Globus pallidus (tissue), 1 donor: ENCODE measurements at regions not wholly inside any gene's neighbourhood (a gene's known extent, or its start where the extent isn't known, plus 50 kb on each side); places are given as distances from the start of the nearest gene placed in this dataset.
"Not testable (repeated sequence)": the region's sequence is repeated elsewhere in the genome, so short reads cannot be mapped to it uniquely, and the experiment has no call there.

Source experiments
- DNase-seq: peaks from one replicate; pipeline ENCODE4 v3.0.0-alpha.2; 2015; ENCODE audit warnings: low spot score

DNA sequence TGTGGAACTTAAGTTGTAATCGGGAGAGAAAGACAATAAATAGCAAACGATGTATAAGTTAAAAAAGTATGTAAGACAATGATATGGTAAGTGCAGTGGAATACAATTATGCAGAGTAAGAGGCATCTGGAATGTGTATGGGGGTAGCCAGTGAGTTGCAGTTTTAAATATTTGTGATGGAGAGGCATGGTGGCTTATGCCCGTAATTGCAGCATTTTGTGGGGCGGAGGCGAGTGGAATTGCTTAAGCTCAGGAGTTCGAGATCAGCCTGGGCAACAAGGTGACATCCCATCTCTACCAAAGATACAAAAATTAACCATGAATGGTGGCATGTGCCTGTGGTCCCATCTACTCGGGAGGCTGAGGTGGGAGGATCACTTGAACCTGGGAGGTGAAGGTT, 52.5 kb upstream of the WDFY3 start:
- DNase-seq, result no peak

DNA sequence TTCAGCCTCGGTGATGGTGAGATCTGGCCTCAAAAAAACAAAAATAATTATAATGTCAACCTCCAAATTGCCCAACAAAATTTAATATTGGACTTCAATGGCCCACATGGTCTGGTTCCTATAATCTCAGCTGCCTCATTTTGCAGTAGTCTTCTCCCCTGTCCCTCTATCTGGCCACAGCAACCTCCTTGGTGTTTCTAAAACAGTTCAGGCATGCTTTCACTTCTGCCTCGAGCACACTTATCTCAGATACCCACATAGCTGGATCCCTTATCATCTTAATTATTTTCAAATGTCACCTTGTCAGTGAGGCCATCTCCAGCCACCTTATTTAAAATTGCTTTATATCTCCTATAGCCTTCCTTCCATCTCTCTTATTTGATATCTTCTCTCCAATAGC, 52.9 kb upstream of the WDFY3 start:
- DNase-seq, result no peak

DNA sequence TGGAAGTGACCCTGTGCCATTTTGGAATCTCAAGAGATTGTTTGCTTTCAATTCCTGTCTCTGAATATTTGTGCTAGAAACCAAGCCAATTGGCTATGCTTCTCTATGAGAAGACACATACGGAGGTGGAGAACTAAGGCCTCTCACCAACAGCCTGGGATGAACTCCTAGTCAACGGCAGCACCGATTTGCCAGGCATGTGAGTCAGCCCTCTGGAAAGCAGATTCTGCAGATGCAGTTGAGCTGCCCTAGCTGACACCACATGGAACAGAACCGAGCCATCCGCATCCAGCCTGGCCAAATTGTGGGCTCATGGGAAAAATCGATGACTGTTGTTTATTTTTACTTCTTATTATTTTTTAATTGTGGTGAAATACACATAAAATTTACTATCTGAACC, 58.2 kb upstream of the WDFY3 start:
- no peak for DNase-seq

DNA sequence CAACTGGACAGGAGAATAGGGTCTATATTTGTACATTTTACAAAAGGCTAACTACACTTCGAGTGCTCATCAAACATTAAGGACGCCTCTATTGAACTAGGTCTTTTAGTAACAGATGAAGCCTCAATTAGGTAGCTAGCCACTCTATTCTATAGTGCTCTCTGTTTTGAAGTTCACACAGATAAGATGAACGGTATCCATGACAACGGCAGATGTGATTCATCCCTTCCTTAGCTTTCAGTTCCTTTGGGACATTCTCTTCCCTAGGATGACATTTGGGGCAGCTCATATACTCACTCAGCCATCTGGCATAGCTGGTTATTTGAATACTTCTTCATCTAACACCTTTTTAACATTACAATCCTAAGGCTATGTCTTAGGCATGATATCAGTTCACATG, 62.4 kb upstream of the WDFY3 start:
- no peak for DNase-seq

DNA sequence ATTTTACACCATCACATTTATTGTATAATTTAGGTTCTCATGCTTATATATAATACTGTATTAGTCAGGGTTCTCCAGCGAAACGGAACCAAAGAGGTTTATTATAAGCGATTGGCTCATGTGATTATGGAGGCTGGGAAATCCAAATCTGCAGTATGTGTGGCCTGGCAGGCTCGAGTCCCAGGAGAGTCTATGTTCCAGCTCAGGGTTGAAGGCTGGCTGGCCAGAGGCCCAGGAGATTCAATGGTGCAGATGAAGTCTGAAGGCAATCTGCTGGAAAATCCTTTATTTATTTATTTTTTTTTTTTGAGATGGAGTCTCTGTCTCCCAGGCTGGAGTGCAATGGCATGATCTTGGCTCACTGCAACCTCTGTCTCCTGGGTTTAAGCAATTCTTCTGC, 63.0 kb upstream of the WDFY3 start:
- DNase-seq, result no peak

DNA sequence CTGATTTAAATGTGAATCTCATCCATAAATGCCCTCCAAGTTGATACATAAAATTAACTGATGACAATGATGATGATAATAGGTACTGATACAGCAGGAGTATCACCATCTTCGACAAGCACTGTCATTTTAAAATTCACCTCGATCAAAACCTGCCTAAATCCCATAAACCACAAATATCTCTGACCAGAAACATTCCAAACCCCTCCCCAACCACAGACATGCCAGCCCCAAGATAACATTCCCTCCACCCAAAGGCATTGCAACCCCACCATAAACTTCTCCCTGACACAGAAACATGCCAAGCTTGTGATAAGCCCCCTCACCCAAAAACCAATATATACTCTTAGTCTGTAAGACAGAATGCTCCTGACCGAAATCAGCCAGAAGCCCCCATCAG, 63.7 kb upstream of the WDFY3 start:
- no peak for DNase-seq

DNA sequence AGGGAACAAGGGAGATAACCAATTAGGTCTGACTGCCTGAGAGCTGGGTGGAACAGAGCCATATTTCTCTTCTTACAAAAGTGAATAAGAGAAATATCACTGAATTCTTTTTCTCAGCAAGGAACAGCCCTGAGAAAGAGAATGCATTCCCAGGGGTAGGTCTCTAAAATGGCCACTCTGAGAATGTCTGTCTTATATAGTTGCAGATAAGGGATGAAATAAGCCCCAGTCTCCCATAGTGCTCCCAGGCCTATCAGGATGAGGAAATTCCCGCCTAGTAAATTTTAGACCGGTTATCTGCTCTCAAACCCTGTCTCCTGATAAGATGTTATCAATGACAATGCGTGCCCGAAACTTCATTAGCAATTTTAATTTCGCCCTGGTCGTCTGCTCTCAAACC, 67.3 kb upstream of the WDFY3 start:
- not testable (repeated sequence) for DNase-seq

DNA sequence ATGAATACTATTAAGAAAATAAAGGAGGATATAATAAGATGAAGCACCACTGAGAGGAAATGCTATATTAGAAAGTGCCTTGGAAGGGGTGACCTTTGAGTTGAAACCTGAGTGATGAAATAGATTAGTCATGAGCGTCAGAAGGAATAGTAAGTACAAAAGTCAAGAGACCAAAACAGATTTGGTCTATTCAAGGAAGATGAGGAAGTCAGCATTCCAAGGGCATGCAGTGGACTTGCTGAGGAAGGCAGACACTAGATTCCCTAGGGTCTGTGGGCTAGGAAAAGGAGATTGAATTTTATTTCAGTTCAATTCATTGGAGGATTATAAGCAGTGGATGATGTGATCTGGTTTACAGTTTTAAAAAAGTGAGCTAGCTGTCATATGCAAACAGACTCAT, 73.0 kb upstream of the WDFY3 start:
- no peak for DNase-seq

DNA sequence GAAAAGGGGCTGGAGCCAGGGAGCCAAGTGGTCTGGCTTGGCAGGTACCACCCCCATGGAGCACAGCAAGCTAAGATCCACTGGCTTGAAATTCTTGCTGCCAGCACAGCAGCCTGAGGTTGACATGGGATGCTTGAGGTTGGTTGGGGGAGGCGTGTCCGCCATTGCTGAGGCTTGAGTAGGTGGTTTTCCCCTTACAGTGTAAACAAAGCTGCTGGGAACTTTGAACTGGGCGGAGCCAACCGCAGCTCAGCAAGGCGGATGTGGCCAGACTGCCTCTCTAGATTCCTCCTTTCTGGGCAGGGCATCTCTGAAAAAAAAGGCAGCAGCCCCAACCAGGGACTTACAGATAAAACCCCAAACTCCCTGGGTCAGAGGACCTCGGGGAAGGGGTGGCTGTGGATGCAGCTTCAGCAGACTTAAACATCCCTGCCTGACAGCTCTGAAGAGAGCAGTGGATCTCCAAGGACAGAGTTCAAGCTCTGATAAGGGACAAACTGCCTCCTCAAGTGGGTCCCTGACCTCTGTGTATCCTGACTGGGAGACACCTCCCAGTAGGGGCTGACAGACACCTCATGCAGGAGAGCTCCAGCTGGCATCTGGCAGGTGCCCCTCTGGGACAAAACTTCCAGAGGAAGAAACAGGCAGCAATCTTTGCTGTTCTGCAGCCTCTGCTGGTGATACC, 77.5 kb upstream of the WDFY3 start:
- not testable (repeated sequence) for DNase-seq

DNA sequence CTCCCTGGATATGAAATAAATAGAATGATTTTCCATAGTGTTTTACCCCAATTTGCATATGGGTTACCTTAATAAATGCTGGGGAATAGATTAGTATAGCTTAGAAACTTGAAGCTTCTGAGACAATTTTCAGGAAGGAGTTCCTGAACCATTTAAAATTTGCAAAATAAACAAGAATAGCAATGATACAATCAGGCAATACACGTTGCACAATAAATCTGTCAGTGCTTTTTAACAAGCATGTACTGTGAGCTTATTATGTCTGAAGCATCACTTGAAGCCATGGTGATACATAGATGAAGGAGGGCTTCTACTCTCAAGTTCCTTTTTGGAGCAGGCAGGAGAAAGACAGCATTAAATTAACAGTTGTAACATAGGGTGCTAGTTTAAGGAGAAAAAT, 84.2 kb upstream of the WDFY3 start:
- DNase-seq, result no peak

DNA sequence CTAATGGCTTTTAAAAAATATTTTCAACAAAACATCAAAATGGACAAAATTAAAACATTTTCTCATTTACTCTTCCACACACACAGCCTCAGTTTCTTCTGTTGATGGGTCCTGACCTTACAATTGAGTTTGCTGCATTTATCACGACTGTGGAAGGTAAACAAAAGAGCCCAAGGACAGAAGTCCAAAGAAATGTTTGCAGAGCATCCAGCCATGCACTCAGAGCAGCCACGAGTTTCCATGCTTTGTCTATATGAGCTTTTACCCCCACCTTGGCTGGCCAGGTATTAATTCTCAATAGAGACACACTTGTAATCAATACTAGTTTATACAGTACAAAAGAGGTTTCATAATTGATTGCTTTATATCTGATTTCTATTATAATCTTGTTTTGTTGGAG, 85.0 kb upstream of the WDFY3 start:
- DNase-seq, result no peak

DNA sequence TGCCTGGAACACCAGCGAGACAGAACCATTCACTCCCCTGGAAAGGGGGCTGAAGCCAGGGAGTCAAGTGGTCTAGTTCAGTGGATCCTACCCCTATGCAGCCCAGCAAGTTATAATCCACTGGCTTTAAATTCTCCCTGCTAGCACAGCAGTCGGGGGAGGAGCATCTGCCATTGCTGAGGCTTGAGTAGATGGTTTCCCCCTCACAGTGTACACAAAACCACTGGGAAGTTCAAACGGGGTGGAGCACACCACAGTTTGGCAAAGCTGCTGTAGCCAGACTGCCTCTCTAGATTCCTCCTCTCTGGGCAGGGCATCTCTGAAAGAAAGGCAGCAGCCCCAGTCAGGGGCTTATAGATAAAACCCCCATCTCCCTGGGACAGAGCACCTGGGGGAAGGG, 88.4 kb upstream of the WDFY3 start:
- DNase-seq, result not testable (repeated sequence)

DNA sequence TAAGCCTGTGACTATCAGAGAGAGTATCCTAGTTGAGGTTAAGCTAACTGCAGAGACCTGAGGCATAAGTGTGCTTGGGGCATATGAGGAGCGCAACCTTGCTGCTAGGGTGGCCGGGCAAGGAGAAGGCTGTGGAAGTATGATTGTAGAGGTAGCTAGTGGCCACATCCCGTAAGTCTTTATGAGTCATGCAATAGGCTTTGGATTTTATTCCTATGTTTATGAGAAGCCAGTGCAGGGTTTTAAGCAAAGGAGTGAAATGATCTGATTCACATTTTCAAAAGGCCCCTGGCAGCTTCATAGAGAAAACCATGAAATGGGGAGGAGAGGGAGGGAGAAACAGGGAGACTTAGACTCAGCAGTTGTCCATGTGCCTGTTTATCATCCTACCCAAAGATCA, 92.1 kb upstream of the WDFY3 start:
- no peak for DNase-seq

DNA sequence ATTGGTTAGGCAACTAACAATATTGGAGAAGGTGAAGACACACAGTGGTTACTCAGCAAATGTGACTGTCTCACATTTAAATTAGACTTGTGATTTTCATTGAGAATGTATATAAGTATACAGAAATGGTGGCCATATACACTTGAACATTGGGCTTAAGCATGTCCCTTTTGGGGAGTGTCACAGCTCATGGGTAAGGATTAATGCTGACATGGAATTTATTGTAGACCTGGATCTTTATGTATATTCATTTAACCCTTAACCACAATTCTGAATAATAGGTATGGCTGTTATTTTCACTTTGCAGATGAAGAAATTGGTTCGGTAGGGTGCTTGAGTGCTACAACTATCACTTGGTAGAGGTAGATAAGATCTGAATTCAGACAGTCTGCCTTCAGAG, 95.5 kb upstream of the WDFY3 start:
- DNase-seq, result no peak

DNA sequence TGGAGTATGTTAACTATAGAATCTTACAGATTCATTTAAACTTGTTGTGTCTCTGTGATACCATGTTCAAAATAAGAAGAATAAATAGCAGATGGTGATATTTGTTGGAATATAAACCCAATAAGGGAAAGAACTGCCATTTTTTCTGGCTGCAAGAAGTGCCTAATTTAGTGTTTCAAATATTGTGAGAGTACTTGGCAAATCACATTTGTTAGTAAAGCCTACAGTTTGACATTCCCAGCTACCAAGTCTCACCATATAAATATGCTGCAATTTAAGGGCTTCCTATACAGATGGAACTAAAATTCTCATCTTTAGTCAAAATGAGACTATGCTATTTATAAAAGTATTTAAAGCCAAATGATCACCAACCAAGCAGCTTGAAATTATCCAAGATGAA, 96.0 kb upstream of the WDFY3 start:
- no peak for DNase-seq

DNA sequence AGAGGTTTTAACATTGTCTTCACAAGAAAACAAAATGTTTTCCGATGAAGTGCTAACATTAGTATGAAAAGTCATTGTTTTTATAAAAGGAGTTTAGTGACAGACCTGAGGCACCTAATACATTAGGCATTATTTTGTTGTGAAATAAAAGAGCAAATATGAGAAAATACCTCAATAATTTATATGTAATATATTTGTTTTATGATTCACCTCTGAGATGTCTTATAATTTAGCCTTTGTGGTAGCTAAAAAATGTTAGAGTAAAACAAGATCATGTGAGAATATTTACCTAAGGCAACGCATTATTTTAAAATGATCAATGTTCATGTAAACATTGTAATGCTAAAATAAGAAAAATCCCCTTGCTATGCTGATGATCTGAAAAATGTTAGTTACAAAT, 100.9 kb upstream of the WDFY3 start:
- no peak for DNase-seq

DNA sequence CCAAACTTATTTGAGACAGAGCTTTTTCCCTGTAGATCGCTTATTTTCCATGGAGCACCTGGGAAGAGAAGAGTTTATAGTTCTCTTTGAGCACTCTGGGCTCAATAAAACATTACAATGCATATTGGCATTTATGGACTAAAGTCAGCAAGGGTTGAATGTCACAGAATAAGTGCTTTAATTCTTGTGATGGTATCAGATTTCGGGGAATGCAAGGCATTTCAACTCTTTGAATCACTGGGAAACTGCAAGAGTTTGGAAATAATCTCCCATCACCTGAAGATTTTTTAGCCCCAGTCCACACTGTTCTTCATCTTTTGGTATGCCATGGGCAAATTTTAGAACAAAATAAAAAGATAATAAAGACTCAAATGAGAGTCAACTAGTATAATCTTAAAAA, 111.5 kb upstream of the WDFY3 start:
- no peak for DNase-seq

DNA sequence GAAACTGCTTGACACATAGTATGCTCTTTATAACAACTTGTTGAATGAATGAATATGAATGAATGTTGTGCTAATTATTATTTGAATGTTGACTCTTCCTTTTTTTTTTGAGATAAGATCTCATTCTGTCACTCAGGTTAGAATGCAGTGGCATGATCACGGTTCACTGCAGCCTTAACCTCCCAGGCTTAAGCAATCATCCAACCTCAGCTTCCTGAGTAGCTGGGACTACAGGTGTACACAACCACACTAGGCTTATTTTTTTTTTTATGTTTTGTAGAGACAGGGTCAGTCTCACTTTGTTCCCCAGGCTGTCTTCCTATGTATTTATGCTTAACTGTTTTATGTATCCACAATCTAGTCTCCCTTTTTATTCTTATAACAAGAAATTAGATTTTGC, 114.7 kb upstream of the WDFY3 start:
- DNase-seq, result no peak

DNA sequence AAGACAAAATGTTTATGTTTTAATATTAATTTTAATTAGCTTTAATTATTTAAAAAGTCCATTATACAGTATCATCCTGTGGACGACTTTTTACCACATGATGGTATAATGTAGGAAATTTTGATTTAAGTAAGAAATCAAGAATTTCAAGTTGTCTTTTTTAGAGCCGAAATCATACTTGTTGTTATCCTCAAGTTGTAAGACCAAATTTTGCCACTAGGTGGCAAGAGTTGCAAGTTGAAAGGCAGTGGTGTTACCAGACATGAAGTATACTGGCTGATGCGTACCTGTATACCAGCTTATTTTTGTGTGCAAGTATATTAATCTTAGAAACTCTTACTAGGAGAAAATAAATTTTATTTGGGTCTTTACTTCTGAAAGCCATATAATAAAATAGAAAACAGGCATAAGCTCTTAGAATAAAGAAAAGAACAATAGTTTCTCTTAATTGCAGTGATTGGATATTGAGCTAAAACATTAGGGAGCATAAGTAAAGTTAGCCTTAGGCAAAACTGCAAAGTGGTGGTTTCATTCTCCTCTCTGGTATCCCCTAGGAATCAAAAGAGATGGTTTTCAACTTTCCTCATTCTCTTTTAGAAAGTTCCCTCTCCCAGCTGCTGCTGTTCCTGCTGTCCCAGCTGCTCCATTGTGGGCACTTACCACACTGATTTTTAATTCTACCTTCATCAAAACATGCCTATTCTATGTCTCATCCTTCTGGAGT, 118.0 kb upstream of the WDFY3 start:
- DNase-seq, result peak; percentile 57

DNA sequence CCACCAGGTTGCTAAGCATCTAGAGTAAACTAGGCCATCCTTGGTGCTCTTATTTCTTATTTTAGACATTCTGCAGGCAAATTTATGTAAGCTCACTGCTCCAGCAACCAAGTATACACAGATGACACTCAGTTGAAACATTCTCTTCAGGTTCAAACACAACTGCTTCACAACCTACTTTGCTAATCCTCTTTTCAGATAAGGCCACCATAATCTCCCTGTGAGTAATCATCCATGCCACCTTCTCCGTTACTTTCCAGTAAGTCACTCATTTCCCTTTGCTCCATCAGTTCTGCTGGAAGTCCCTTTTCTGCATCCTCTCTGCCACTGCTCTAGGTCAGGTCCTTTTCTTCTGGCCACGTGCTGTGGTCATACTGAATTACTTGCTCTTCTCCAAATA, 120.2 kb upstream of the WDFY3 start:
- no peak for DNase-seq

DNA sequence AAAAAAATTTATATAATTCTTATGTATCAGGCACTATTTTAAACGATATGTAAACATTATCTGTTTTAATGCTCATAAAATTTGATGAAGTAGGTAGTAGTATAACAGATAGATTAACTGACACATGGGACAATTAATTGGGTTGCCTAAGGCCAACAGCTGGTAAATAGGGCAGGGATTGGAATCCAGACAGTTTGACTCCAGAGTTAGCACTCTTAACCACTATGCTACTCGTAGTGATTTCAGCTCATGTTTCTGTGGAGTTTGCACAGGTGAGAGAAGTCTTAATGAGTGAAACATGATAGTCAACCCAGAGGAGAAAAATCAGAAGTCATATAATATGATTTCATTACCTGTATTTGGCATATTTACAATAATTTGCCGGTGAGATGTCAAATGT, 126.0 kb upstream of the WDFY3 start:
- DNase-seq, result no peak

DNA sequence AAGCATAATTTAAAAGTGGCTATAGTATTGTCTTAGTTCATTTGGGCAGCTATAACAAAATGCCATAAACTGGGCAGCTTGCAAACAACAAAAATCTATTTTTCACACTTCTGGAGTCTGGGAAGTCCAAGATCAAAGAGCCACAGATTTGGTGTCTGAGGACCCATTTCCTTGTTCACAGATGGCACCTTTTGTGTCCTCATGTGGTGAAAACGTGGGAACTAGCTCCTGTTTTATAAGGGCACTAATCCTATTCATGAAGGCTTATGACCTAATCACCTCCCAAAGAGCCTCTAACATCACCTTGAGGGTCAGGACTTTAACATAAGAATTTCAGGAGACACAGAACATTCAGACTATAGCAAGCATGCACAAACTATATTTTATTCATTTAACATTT, 126.5 kb upstream of the WDFY3 start:
- no peak for DNase-seq

DNA sequence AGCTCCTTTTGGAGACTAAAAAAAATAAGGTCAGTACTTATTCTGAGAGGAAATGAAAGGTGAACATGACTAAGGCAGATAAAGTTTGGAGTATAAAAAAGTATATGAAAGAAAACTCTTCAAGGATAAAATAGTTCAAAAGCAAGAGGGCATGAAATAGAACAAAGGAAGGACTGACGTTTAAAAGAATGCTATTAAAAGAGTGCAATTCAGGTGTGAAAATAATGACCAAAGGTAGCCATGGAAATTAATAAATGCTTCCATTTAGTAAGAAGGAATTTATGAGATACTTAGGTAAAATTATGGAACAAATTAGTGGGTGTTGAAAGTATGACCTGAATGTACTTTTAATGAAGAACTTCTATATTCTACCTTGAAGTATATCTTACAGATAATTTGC, 128.2 kb upstream of the WDFY3 start:
- DNase-seq, result no peak

DNA sequence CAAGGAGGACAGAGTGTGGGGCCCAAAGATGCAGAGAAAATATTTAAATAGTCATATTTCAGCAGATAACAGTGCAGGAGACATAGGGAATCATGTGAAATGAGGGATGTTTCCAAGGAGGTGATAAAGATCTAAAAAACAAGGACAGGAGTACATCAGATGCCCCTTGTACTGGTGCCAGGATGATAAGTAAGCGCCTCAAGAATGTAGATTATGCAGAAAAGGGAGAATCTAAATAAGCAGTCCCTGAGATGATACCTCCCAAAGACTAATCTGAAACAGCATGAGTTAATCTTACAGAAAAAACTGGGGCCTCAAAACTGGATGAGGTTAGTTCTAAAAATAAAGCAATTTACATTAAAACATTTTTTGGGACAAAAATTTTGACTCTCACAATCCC, 136.1 kb upstream of the WDFY3 start:
- no peak for DNase-seq
